ENCODE measurements at regions not wholly inside any gene's neighbourhood (a gene's known extent, or its start where the extent isn't known, plus 50 kb on each side); places are given as distances from the start of the nearest gene placed in this dataset.

DNA sequence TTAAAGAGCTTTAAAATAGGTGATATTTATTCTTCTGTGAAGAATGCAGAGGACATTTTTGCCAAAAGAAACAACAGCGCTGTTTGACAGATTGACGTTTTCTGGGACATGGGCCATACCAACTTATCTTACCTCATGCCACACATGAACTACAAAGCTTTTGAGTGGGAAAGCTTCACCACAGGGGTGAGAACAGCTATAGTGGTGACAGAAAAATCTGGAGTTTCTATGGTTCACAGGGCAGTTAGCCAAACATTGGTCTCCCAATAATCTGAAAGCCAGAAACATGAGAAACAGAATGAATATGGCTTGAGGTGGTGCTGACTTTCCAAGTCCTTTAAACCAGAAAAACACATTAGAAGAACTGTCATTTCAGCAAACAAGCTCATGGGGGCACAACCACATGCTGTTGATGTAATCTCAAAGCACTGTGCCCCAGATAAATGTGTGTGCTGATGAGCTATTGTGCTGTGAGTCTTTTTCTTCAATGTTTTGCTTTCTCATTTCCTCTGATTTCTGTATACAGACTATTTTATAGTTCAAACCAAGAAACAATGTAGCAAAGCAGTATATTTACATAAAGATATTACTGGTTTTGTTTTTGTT is 905.4 kb downstream of the SLC16A7 start:
- Histone ChIP-seq H3K4me3 (ENCODE audit: low read length) (no peak overlapping the region), H3K4me1 (ENCODE audit: insufficient read depth, low read length) (no peaks in the 10 kb centered on the region), H3K27me3 (ENCODE audit: control insufficient read depth in 1 of 2, insufficient read depth in 2 of 2, low read length in 2 of 2) (no peaks in the 10 kb centered on the region), H3K9me3 (ENCODE audit: control insufficient read depth in 1 of 2, insufficient read depth in 1 of 2, low read length in 2 of 2) (no peaks in the 10 kb centered on the region), H3K36me3 (ENCODE audit: insufficient read depth, low read length) (no peaks in the 10 kb centered on the region), H3K27ac (ENCODE audit: low read depth in 1 of 2, low read length in 2 of 2) (no peak overlapping the region)
- intact Hi-C loops (cut with DNase I, micrococcal nuclease), result no loop called here
- H3K27ac Mint-ChIP-seq, result no peak overlapping the region
- no peak for ATAC-seq (ENCODE audit: poor library complexity)
- peaks cover 6% of the 10 kb centered on the region for H3K9me3 Mint-ChIP-seq
- TF ChIP-seq, protein P1, sequence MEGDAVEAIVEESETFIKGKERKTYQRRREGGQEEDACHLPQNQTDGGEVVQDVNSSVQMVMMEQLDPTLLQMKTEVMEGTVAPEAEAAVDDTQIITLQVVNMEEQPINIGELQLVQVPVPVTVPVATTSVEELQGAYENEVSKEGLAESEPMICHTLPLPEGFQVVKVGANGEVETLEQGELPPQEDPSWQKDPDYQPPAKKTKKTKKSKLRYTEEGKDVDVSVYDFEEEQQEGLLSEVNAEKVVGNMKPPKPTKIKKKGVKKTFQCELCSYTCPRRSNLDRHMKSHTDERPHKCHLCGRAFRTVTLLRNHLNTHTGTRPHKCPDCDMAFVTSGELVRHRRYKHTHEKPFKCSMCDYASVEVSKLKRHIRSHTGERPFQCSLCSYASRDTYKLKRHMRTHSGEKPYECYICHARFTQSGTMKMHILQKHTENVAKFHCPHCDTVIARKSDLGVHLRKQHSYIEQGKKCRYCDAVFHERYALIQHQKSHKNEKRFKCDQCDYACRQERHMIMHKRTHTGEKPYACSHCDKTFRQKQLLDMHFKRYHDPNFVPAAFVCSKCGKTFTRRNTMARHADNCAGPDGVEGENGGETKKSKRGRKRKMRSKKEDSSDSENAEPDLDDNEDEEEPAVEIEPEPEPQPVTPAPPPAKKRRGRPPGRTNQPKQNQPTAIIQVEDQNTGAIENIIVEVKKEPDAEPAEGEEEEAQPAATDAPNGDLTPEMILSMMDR (IDR thresholded peaks at IDR 0.05), result no peak
- no peak overlapping the region for H3K4me3 Mint-ChIP-seq
- no peak for DNase-seq
- H3K27me3 Mint-ChIP-seq, result no peaks in the 10 kb centered on the region
- ChIA-PET CTCF (no interaction called here), POLR2A (no interaction called here)
- no peaks in the 10 kb centered on the region for H3K36me3 Mint-ChIP-seq (ENCODE audit: low read depth)
- no peaks in the 10 kb centered on the region for H3K4me1 Mint-ChIP-seq (ENCODE audit: low read depth)

DNA sequence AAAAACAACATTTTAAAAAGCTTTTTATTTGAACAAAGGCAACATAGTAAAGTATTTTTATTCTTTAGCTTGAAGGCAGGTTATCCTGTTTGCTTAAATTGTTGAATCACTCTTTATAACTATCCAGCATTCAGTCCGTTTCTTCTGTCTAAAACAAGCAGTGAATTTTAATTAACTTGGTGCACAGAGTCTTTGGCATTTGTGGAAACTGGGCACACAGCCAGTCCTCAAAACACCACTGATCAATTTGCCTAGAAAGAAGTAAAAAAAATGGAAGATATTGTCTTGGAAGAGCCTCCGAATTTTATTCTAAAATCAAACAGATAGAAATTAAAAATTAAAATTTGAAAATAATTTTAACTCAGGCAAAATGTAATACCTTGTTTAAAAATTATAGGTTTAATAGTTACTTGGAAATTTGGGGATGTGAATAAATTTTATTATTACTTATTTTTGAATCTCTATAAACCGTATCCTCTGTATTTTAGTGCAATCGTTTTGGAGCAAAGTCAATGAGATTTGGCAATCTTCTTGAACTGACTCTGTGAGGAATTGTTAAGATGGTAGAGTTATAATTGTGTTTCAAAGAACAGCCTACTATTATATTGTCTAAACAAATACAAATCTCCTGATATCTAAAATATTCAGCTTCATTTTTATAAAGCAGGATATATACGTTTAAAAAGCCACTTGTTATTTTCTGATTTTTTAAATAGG is 927.0 kb downstream of the SLC16A7 start:
- CTCF ChIA-PET, result no interaction called here
- no peak overlapping the region for H3K4me3 ChIP-seq (ENCODE audit: low read length)
- intact Hi-C loops (cut with DNase I, micrococcal nuclease), result no loop called here

DNA sequence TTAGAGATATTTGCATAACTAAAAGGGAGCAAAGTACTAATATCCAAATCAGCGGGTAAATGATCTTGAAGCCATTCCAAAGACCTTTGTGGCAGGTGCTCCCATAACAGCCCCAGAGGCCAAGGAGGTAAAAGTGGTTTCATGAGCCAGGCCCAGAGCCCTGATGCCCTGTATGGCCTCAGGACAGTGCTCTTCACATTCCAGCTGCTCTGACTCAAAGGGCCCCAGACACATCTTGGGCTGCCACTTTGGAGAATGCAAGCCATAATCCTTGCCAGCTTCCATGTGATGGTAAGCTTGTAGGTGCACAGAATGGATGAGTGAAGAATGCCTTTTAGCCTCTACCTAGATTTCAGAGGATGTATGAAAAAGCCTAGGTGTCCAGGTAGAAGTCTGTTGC is 933.4 kb downstream of the SLC16A7 start:
- Histone ChIP-seq H3K27me3 (ENCODE audit: control insufficient read depth in 1 of 2, insufficient read depth in 2 of 2, low read length in 2 of 2) (no peaks in the 10 kb centered on the region), H3K4me1 (ENCODE audit: insufficient read depth, low read length) (no peaks in the 10 kb centered on the region), H3K4me3 (ENCODE audit: low read length) (no peak overlapping the region), H3K36me3 (ENCODE audit: insufficient read depth, low read length) (no peaks in the 10 kb centered on the region), H3K9me3 (ENCODE audit: control insufficient read depth in 1 of 2, insufficient read depth in 1 of 2, low read length in 2 of 2) (no peaks in the 10 kb centered on the region), H3K27ac (ENCODE audit: low read depth in 1 of 2, low read length in 2 of 2) (no peak overlapping the region)
- no peaks in the 10 kb centered on the region for H3K4me1 Mint-ChIP-seq (ENCODE audit: low read depth)
- intact Hi-C loops (cut with DNase I, micrococcal nuclease), result no loop called here
- no peak for ATAC-seq (ENCODE audit: poor library complexity)
- no peak overlapping the region for H3K4me3 Mint-ChIP-seq
- no peaks in the 10 kb centered on the region for H3K36me3 Mint-ChIP-seq (ENCODE audit: low read depth)
- DNase-seq, result no peak
- TF ChIP-seq, protein P1 (IDR thresholded peaks at IDR 0.05), result no peak
- H3K27me3 Mint-ChIP-seq, result no peaks in the 10 kb centered on the region
- H3K27ac Mint-ChIP-seq, result no peak overlapping the region
- peaks cover 5% of the 10 kb centered on the region for H3K9me3 Mint-ChIP-seq
- CTCF ChIA-PET, result no interaction called here
- POLR2A ChIA-PET, result no interaction called here

More for the DNA sequence above, 927.0 kb downstream of the SLC16A7 start:
- Mint-ChIP-seq H3K4me3 (no peak overlapping the region), H3K9me3 (peaks cover 3% of the 10 kb centered on the region), H3K4me1 (ENCODE audit: low read depth) (no peaks in the 10 kb centered on the region), H3K27ac (no peak overlapping the region), H3K36me3 (ENCODE audit: low read depth) (no peaks in the 10 kb centered on the region), H3K27me3 (no peaks in the 10 kb centered on the region)
- Histone ChIP-seq H3K9me3 (ENCODE audit: control insufficient read depth in 1 of 2, insufficient read depth in 1 of 2, low read length in 2 of 2) (no peaks in the 10 kb centered on the region), H3K4me1 (ENCODE audit: insufficient read depth, low read length) (no peaks in the 10 kb centered on the region), H3K27me3 (ENCODE audit: control insufficient read depth in 1 of 2, insufficient read depth in 2 of 2, low read length in 2 of 2) (no peaks in the 10 kb centered on the region), H3K36me3 (ENCODE audit: insufficient read depth, low read length) (no peaks in the 10 kb centered on the region), H3K27ac (ENCODE audit: low read depth in 1 of 2, low read length in 2 of 2) (no peak overlapping the region)
- DNase-seq (no peak), ATAC-seq (ENCODE audit: poor library complexity) (no peak)
- TF ChIP-seq, protein P1 (IDR thresholded peaks at IDR 0.05), result no peak
- POLR2A ChIA-PET, result no interaction called here
